HepG2 (cell line): ENCODE measurements at regions not wholly inside any gene's neighbourhood (a gene's known extent, or its start where the extent isn't known, plus 50 kb on each side); places are given as distances from the start of the nearest gene placed in this dataset.

ENCODE experiments used
- CBFB ChIP-seq: sonication (generic); formaldehyde crosslinking; IDR thresholded peaks from 2 replicates; pipeline ENCODE4 v1.4.0; 2020; ENCODE audit warnings: missing genetic modification reagents
- GZF1 ChIP-seq: sonication (generic); formaldehyde crosslinking; IDR thresholded peaks from 2 replicates; pipeline ENCODE4 v1.5.1; 2020; ENCODE audit warnings: mild to moderate bottlenecking, missing genetic modification reagents
- KDM1A ChIP-seq: IDR thresholded peaks from 2 replicates; pipeline ENCODE4 v1.6.1; 2016; ENCODE audit warnings: missing compliant biosample characterization
- MED1 ChIP-seq: sonication (generic); formaldehyde crosslinking; IDR thresholded peaks from 2 replicates; pipeline ENCODE4 v1.4.0; 2020; ENCODE audit warnings: missing genetic modification reagents
- MXI1 ChIP-seq: IDR thresholded peaks from 3 replicates; pipeline ENCODE4 v1.6.1; 2012; ENCODE audit warnings: low read depth, low read length, inconsistent platforms, borderline replicate concordance
- PHF20 ChIP-seq: sonication (generic); formaldehyde crosslinking; IDR thresholded peaks from 2 replicates; pipeline ENCODE4 v1.5.0; 2020; ENCODE audit warnings: mild to moderate bottlenecking, missing genetic modification reagents
- XRCC5 ChIP-seq: fragments of 200-400 bp; formaldehyde crosslinking; optimal IDR thresholded peaks from 2 replicates; pipeline ENCODE3; 2017; ENCODE audit warnings: mild to moderate bottlenecking, low read length
- YY1 ChIP-seq: IDR thresholded peaks from 2 replicates; pipeline ENCODE4 v1.6.1; 2011; ENCODE audit warnings: low read length, low read depth, moderate library complexity, mild to moderate bottlenecking; ENCODE audit not compliant: insufficient read depth, insufficient replicate concordance
- ZBTB3 ChIP-seq: sonication (generic); formaldehyde crosslinking; IDR thresholded peaks from 2 replicates; pipeline ENCODE4 v1.4.0; 2020; ENCODE audit warnings: low read depth, mild to moderate bottlenecking, moderate library complexity, missing genetic modification reagents, borderline replicate concordance
- ZFP36L1 ChIP-seq: sonication (generic); formaldehyde crosslinking; IDR thresholded peaks from 2 replicates; pipeline ENCODE4 v1.8.0; 2022; ENCODE audit warnings: mild to moderate bottlenecking, missing genetic modification reagents, moderate library complexity
- ZNF253 ChIP-seq: sonication (generic); formaldehyde crosslinking; IDR thresholded peaks from 2 replicates; pipeline ENCODE4 v1.8.0; 2022; ENCODE audit warnings: mild to moderate bottlenecking, missing genetic modification reagents, borderline replicate concordance
- ZNF547 ChIP-seq: sonication (generic); formaldehyde crosslinking; IDR thresholded peaks from 2 replicates; pipeline ENCODE4 v1.5.1; 2020; ENCODE audit warnings: mild to moderate bottlenecking, missing genetic modification reagents
- ZSCAN22 ChIP-seq: sonication (generic); formaldehyde crosslinking; IDR thresholded peaks from 2 replicates; pipeline ENCODE4 v1.4.0; 2020; ENCODE audit warnings: mild to moderate bottlenecking, missing genetic modification reagents
- TF ChIP-seq, protein P1 (sequence below), 2 experiments: IDR thresholded peaks; 2 replicates each; pipeline ENCODE4 v1.6.1; 2011 to 2012; ENCODE audit warnings: low read length in 2 of 2, borderline replicate concordance in 1 of 2, low read depth in 1 of 2, mild to moderate bottlenecking in 1 of 2, moderate library complexity in 1 of 2
- TF ChIP-seq, protein P2 (sequence below): sonication (generic); formaldehyde crosslinking; IDR thresholded peaks from 2 replicates; pipeline ENCODE4 v1.5.0; 2020; ENCODE audit warnings: missing genetic modification reagents, mild to moderate bottlenecking, borderline replicate concordance
- TF ChIP-seq, protein P3 (sequence below): sonication (generic); formaldehyde crosslinking; IDR thresholded peaks from 2 replicates; pipeline ENCODE4; 2020; ENCODE audit warnings: missing genetic modification reagents, mild to moderate bottlenecking, borderline replicate concordance
- TF ChIP-seq, protein P4 (sequence below): sonication (generic); formaldehyde crosslinking; IDR thresholded peaks from 2 replicates; pipeline ENCODE4 v1.5.0; 2020; ENCODE audit warnings: mild to moderate bottlenecking, missing genetic modification reagents
- TF ChIP-seq, protein P5 (sequence below): sonication (generic); formaldehyde crosslinking; IDR thresholded peaks from 2 replicates; pipeline ENCODE4 v1.4.0; 2020; ENCODE audit warnings: mild to moderate bottlenecking, low read depth, missing genetic modification reagents

DNA sequence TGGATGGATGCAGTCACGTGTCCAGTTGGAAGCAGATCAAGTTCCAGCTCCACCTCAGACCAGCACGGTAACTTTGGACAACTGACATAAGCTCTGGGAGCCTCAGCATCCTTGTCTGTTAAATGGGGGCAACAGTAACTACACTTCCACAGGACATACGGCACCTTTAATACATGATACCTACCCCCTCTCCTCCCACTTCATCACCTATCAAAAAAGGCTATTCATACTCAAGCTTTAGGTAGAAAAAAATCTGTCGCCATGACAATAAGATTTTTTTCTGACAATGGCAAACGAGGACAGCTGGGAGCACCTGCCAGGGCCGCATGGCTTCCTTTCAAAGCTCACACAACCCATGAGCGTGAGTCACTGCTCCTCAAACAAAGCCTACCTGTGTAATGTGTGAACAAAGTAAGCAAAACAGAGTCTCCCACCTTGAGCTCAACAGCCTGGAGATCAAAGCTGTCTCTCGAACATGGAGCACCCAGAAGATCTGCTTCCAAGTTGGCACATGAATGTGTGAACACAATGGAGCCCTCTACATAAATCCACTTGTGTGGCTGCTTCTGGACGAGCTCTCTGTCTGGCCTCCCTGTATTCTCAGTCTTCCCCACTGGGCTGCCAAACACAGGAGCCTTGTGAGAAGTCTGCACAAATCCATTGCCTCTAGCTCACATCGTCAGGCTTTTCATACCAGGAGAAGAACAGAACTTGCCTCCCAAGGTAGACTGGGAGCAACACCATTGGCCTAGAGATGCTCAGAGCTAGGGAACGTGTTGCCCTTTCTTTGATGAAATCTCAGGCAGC, 459.7 kb downstream of the SOX9 start (continued):
- TF ChIP-seq MED1 (peak; percentile 93), MXI1 (peak; percentile 92; the same call in 2 of the 3 replicates), ZBTB3 (CRISPR knock-in tag) (0 out of 2 replicates have a peak, but pooled peaks have one; percentile 41), KDM1A (peak; percentile 98), ZNF253 (CRISPR knock-in tag) (peak; percentile 22; the same call in 1 of the 2 replicates), PHF20 (no peak), CBFB (CRISPR knock-in tag) (peak; percentile 30; the same call in 1 of the 2 replicates), ZFP36L1 (CRISPR knock-in tag) (0 out of 2 replicates have a peak, but pooled peaks have one; percentile 82), GZF1 (CRISPR knock-in tag) (peak; percentile 77), ZNF547 (no peak), ZSCAN22 (CRISPR knock-in tag) (no peak), XRCC5 (peak; percentile 87), YY1 (peak; percentile 70)
- TF ChIP-seq, protein P1, sequence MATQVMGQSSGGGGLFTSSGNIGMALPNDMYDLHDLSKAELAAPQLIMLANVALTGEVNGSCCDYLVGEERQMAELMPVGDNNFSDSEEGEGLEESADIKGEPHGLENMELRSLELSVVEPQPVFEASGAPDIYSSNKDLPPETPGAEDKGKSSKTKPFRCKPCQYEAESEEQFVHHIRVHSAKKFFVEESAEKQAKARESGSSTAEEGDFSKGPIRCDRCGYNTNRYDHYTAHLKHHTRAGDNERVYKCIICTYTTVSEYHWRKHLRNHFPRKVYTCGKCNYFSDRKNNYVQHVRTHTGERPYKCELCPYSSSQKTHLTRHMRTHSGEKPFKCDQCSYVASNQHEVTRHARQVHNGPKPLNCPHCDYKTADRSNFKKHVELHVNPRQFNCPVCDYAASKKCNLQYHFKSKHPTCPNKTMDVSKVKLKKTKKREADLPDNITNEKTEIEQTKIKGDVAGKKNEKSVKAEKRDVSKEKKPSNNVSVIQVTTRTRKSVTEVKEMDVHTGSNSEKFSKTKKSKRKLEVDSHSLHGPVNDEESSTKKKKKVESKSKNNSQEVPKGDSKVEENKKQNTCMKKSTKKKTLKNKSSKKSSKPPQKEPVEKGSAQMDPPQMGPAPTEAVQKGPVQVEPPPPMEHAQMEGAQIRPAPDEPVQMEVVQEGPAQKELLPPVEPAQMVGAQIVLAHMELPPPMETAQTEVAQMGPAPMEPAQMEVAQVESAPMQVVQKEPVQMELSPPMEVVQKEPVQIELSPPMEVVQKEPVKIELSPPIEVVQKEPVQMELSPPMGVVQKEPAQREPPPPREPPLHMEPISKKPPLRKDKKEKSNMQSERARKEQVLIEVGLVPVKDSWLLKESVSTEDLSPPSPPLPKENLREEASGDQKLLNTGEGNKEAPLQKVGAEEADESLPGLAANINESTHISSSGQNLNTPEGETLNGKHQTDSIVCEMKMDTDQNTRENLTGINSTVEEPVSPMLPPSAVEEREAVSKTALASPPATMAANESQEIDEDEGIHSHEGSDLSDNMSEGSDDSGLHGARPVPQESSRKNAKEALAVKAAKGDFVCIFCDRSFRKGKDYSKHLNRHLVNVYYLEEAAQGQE (IDR thresholded peaks at IDR 0.05; ENCODE audit: borderline replicate concordance in 1 of 2, low read depth in 1 of 2, low read length in 2 of 2), result 0 out of 4 replicates have a peak, but pooled peaks of 1 of the 2 experiments have one; percentile 46
- TF ChIP-seq, protein P2, sequence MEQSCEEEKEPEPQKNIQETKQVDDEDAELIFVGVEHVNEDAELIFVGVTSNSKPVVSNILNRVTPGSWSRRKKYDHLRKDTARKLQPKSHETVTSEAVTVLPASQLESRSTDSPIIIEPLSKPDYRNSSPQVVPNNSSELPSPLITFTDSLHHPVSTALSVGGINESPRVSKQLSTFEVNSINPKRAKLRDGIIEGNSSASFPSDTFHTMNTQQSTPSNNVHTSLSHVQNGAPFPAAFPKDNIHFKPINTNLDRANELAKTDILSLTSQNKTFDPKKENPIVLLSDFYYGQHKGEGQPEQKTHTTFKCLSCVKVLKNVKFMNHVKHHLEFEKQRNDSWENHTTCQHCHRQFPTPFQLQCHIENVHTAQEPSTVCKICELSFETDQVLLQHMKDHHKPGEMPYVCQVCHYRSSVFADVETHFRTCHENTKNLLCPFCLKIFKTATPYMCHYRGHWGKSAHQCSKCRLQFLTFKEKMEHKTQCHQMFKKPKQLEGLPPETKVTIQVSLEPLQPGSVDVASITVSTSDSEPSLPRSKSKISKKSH (CRISPR knock-in tag), result no peak; the same call in 1 of the 2 replicates
- TF ChIP-seq, protein P3, sequence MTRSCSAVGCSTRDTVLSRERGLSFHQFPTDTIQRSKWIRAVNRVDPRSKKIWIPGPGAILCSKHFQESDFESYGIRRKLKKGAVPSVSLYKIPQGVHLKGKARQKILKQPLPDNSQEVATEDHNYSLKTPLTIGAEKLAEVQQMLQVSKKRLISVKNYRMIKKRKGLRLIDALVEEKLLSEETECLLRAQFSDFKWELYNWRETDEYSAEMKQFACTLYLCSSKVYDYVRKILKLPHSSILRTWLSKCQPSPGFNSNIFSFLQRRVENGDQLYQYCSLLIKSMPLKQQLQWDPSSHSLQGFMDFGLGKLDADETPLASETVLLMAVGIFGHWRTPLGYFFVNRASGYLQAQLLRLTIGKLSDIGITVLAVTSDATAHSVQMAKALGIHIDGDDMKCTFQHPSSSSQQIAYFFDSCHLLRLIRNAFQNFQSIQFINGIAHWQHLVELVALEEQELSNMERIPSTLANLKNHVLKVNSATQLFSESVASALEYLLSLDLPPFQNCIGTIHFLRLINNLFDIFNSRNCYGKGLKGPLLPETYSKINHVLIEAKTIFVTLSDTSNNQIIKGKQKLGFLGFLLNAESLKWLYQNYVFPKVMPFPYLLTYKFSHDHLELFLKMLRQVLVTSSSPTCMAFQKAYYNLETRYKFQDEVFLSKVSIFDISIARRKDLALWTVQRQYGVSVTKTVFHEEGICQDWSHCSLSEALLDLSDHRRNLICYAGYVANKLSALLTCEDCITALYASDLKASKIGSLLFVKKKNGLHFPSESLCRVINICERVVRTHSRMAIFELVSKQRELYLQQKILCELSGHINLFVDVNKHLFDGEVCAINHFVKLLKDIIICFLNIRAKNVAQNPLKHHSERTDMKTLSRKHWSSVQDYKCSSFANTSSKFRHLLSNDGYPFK (CRISPR knock-in tag), result peak; percentile 38; the same call in 1 of the 2 replicates
- TF ChIP-seq, protein P4, sequence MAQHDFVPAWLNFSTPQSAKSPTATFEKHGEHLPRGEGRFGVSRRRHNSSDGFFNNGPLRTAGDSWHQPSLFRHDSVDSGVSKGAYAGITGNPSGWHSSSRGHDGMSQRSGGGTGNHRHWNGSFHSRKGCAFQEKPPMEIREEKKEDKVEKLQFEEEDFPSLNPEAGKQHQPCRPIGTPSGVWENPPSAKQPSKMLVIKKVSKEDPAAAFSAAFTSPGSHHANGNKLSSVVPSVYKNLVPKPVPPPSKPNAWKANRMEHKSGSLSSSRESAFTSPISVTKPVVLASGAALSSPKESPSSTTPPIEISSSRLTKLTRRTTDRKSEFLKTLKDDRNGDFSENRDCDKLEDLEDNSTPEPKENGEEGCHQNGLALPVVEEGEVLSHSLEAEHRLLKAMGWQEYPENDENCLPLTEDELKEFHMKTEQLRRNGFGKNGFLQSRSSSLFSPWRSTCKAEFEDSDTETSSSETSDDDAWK, result no peak
- TF ChIP-seq, protein P5, sequence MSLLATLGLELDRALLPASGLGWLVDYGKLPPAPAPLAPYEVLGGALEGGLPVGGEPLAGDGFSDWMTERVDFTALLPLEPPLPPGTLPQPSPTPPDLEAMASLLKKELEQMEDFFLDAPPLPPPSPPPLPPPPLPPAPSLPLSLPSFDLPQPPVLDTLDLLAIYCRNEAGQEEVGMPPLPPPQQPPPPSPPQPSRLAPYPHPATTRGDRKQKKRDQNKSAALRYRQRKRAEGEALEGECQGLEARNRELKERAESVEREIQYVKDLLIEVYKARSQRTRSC (CRISPR knock-in tag), result no peak
